ENCODE measurements at regions not wholly inside any gene's neighbourhood (a gene's known extent, or its start where the extent isn't known, plus 50 kb on each side); places are given as distances from the start of the nearest gene placed in this dataset.
A peak's percentile ranks its signal among the peaks of the same experiment; 100 is the strongest.

DNA sequence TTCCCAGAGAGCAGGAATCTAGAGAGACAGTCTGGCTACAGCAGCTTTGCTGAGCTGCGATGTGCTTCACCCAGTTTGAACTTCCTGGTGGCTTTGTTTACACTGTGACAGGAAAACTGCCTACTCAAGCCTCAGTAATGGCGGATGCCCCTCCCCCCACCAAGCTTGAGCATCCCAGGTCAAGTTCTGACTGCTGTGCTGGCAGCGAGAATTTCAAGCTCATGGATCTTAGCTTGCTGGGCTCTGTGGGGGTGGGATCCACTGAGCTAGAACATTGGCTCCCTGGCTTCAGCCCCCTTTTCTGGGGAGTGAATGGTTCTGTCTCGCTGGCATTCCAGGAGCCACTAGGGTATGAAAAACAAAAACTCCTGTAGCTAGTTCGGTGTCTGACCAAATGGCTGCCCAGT is 91.0 kb upstream of the ESR1 start:
- TF ChIP-seq, protein P1, sequence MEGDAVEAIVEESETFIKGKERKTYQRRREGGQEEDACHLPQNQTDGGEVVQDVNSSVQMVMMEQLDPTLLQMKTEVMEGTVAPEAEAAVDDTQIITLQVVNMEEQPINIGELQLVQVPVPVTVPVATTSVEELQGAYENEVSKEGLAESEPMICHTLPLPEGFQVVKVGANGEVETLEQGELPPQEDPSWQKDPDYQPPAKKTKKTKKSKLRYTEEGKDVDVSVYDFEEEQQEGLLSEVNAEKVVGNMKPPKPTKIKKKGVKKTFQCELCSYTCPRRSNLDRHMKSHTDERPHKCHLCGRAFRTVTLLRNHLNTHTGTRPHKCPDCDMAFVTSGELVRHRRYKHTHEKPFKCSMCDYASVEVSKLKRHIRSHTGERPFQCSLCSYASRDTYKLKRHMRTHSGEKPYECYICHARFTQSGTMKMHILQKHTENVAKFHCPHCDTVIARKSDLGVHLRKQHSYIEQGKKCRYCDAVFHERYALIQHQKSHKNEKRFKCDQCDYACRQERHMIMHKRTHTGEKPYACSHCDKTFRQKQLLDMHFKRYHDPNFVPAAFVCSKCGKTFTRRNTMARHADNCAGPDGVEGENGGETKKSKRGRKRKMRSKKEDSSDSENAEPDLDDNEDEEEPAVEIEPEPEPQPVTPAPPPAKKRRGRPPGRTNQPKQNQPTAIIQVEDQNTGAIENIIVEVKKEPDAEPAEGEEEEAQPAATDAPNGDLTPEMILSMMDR (conservative IDR thresholded peaks at IDR 0.05; ENCODE audit: low read depth, low read length) = no peak
- H3K4me3 ChIP-seq (ENCODE audit: low read depth, low read length) = no peak overlapping the region
- DNase-seq (ENCODE audit: low read depth) = peak; percentile 17

DNA sequence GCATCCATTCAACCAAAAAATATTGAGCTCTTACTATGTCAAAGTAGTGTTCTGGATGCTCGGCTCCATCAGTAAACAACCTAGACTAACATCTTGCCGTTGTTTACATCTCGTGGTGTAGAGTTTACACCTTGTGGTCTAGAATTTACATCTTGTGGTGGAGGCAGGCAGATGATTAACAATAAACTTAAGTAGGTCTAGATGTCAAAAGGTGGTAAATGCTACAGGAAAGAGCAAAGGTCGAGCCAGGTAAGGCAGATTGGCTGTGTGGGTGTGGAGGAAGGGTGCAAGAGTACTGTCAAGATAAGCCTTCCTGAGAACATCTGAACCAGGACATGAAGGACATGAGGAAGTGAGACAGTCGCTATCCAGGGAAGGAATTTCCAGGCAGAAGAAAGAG is 88.4 kb upstream of the ESR1 start:
- H3K4me3 ChIP-seq (ENCODE audit: low read depth, low read length) = no peak overlapping the region
- TF ChIP-seq, protein P1 (conservative IDR thresholded peaks at IDR 0.05; ENCODE audit: low read depth, low read length) = no peak
- no peak for DNase-seq (ENCODE audit: low read depth)

DNA sequence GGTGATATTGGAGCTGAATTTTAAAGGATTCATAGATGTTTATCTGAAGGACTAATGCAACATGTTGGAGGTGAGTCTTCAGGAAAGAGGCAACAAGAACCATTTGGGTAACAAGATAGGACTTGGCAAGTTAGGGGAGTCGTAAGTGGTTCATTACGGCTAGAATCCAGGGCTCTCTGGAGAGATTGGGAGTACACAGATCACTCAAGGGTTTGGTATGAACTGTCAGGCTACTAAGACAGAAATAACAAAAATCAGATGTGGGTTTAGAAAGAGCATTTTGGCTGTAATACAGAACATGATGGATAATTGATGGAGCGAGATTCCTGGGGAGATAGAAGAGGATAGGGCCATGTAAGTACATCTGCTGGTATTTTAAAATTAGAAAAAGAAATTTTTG is 86.3 kb upstream of the ESR1 start:
- no peak overlapping the region for H3K4me3 ChIP-seq (ENCODE audit: low read depth, low read length)
- no peak for DNase-seq (ENCODE audit: low read depth)
- TF ChIP-seq, protein P1 (conservative IDR thresholded peaks at IDR 0.05; ENCODE audit: low read depth, low read length) = no peak

DNA sequence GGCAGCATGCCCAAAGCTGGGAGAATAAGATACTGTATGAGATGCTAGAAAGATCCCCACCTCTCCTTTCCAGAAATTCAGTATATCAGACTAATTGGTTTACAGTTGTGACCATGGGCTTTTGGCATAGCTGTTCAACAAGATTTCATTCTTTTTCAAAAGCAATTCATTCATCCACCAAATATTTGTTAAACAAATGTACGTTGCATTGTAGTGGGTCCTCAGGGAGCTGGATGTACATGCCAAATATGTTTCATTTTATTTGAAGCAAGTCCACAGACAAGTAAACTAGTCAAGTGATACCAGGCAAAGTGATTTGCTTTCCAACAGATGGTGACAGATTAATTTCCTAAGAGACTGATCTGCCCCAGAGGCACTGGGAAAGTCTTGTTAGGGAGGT is 85.8 kb upstream of the ESR1 start:
- TF ChIP-seq, protein P1 (conservative IDR thresholded peaks at IDR 0.05; ENCODE audit: low read depth, low read length) = no peak
- no peak for DNase-seq (ENCODE audit: low read depth)

DNA sequence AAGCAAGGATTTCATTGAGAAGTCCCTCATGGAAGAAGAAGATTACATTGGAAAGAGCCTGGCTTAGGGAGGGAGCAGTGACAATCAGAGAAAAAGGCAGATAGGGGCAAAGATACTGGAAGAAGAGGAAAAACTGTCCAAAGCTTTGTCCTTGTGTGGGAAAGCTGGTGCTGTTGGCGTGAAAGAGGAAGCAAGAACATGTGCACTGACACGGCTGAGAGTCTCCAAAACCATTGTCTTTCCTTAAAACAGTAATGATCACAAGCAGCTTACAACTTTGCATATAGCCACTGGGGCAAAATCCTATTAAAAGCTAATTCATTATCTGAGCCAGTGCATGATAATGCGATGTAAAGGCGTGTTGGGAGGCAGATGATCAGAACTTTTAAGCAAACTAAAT is 85.1 kb upstream of the ESR1 start:
- H3K4me3 ChIP-seq (ENCODE audit: low read depth, low read length) = no peak overlapping the region
- no peak for DNase-seq (ENCODE audit: low read depth)
- TF ChIP-seq, protein P1 (conservative IDR thresholded peaks at IDR 0.05; ENCODE audit: low read depth, low read length) = no peak

More for the DNA sequence above, 85.8 kb upstream of the ESR1 start:
- H3K4me3 ChIP-seq (ENCODE audit: low read depth, low read length) = no peak overlapping the region

DNA sequence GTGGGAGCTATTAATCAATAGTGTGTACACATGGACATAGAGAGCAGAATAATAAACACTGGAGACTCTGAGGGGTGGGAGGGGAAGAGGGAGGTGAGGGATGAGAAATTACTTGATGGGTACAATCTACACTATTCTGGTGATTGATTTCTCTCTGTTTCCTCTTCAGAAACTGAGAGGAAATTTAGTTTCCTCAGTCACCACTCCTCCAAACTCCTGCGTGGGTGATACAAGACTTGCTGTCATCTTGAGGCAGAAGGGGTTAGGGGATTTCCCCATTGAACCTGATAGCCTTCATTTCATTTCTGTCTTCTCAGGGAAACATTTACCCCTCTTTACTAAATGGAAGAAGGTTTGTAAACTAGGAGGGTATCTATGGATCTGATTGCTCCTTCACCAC is 84.3 kb upstream of the ESR1 start:
- no peak overlapping the region for H3K4me3 ChIP-seq (ENCODE audit: low read depth, low read length)
- no peak for DNase-seq (ENCODE audit: low read depth)
- TF ChIP-seq, protein P1 (conservative IDR thresholded peaks at IDR 0.05; ENCODE audit: low read depth, low read length) = no peak

DNA sequence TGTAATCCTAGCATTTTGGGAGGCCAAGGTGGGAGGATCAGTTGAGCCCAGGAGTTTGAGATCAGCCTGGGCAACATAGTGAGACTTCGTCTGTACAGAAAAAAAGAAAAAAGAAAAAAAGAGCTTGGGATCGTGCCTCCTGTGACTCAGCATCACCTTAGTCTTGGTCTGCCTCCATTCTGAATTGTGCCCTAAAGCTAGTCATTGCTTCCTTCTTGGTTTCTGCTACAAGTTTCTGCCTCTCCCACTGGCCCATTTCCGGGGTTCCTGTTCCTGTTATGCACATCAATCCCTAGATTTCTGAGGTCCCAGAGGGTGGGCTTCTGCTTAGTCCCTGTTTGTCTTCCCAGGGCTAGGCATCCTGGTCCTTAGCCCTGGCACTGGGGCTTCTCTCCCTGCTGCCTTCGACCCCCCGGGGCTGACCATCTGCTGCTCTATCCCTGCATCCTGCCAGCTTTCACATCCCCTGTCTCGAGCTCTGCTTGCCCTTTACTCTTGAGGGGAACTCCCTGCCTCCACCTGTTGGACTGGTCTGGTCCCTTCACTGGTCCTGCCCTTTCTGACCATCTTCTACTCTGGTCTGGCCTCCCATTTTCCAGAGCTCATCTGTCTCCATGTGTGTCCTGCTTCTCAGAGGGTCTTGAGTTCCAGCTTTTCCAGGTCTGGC is 77.5 kb upstream of the ESR1 start:
- DNase-seq (ENCODE audit: low read depth) = no peak
- no peak overlapping the region for H3K4me3 ChIP-seq (ENCODE audit: low read depth, low read length)
- TF ChIP-seq, protein P1 (conservative IDR thresholded peaks at IDR 0.05; ENCODE audit: low read depth, low read length) = no peak

All from choroid plexus epithelial cell (primary cell).